SU-DHL-6 (cell line): ENCODE measurements at regions not wholly inside any gene's neighbourhood (a gene's known extent, or its start where the extent isn't known, plus 50 kb on each side); places are given as distances from the start of the nearest gene placed in this dataset.
"Not testable (repeated sequence)": the region's sequence is repeated elsewhere in the genome, so short reads cannot be mapped to it uniquely, and the experiment has no call there.

Experiments
- H2AFZ ChIP-seq: fragments of 200-600 bp; sonication (generic); 2 replicates; pipeline ENCODE4 v1.6.1; 2014; ENCODE audit warnings: low read depth, mild to moderate bottlenecking, moderate library complexity, mixed read lengths, antibody characterized with exemption, low read length; ENCODE audit not compliant: severe bottlenecking
- H3F3A ChIP-seq: fragments of 200-600 bp; shearing (Covaris generic); 2 replicates; pipeline ENCODE4 v1.6.0; 2016; ENCODE audit warnings: antibody characterized with exemption, mild to moderate bottlenecking; ENCODE audit not compliant: insufficient read depth
- H3K27ac ChIP-seq: fragments of 200-600 bp; sonication (generic); 2 replicates; pipeline ENCODE4 v1.5.1; 2016; ENCODE audit warnings: low read depth, mild to moderate bottlenecking, low read length, moderate library complexity, mixed read lengths
- H3K27me3 ChIP-seq: fragments of 200-600 bp; sonication (generic), shearing (Covaris generic); 2 replicates; pipeline ENCODE4 v1.6.0; 2014; ENCODE audit warnings: mild to moderate bottlenecking, low read length
- H3K36me3 ChIP-seq: fragments of 200-600 bp; sonication (generic); 2 replicates; pipeline ENCODE4 v1.6.1; 2014; ENCODE audit warnings: mild to moderate bottlenecking, low read length, mixed read lengths
- H3K4me2 ChIP-seq: fragments of 300-600, 200-600 bp; shearing (Covaris generic), sonication (generic); 2 replicates; pipeline ENCODE4 v1.6.0; 2014; ENCODE audit warnings: low read length, low read depth, mild to moderate bottlenecking; ENCODE audit not compliant: poor library complexity, severe bottlenecking
- H3K4me3 ChIP-seq: fragments of 200-600 bp; sonication (generic); 2 replicates; pipeline ENCODE4 v1.5.1; 2014; ENCODE audit warnings: antibody characterized with exemption, low read length, mild to moderate bottlenecking, mixed read lengths; ENCODE audit not compliant: insufficient read depth, poor library complexity, severe bottlenecking
- H3K79me2 ChIP-seq: fragments of 200-600 bp; sonication (generic); 2 replicates; pipeline ENCODE4 v1.6.1; 2014; ENCODE audit warnings: mild to moderate bottlenecking, low read length, moderate library complexity; ENCODE audit not compliant: insufficient read depth
- H3K9ac ChIP-seq: fragments of 200-600 bp; sonication (generic); 2 replicates; pipeline ENCODE4 v1.7.0; 2014; ENCODE audit warnings: mild to moderate bottlenecking, low read length
- H3K9me2 ChIP-seq: fragments of 200-600 bp; sonication (generic); replicated peaks from 2 replicates; pipeline ENCODE4 v1.6.1; 2014; ENCODE audit warnings: low read length; ENCODE audit not compliant: insufficient read depth
- H3K9me3 ChIP-seq: fragments of 200-600 bp; sonication (generic); 2 replicates; pipeline ENCODE4 v1.6.1; 2014; ENCODE audit warnings: low read length, mixed read lengths; ENCODE audit not compliant: insufficient read depth
- H4K20me1 ChIP-seq: fragments of 200-600 bp; sonication (generic); 2 replicates; pipeline ENCODE4 v1.6.1; 2014; ENCODE audit warnings: low read depth, mild to moderate bottlenecking, antibody characterized with exemption, low read length, moderate library complexity, mixed read lengths
- EZH2phosphoT487 ChIP-seq: fragments of 200-600 bp; sonication (generic), shearing (Covaris generic); conservative IDR thresholded peaks from 2 replicates; pipeline ENCODE4 v1.6.1; 2018; ENCODE audit warnings: mild to moderate bottlenecking, antibody characterized with exemption, low read length, moderate library complexity, mixed read lengths
- TF ChIP-seq, protein P1 (sequence below): fragments of 200-600 bp; sonication (generic); IDR thresholded peaks from one replicate; pipeline ENCODE4 v1.5.1; 2017; ENCODE audit warnings: antibody characterized with exemption, mild to moderate bottlenecking, low read length, moderate library complexity; ENCODE audit not compliant: insufficient read depth, poor library complexity, severe bottlenecking

GRCh38 chr6:121559611-121560269 lies 124.3 kb downstream of the GJA1 start:
- Histone ChIP-seq H3K36me3 (no peaks in the 10 kb centered on the region), H3K4me3 (no peak overlapping the region), H3K27me3 (no peaks in the 10 kb centered on the region), H3K27ac (no peak overlapping the region), H3K79me2 (no peaks in the 10 kb centered on the region), H3K4me2 (no peak overlapping the region), H2AFZ (no peak overlapping the region), H4K20me1 (no peaks in the 10 kb centered on the region), H3F3A (no peaks in the 10 kb centered on the region), H3K9ac (no peak overlapping the region), H3K9me3 (no peaks in the 10 kb centered on the region), H3K9me2 (no peaks in the 10 kb centered on the region)
- TF ChIP-seq EZH2phosphoT487: no peak
- TF ChIP-seq, protein P1, sequence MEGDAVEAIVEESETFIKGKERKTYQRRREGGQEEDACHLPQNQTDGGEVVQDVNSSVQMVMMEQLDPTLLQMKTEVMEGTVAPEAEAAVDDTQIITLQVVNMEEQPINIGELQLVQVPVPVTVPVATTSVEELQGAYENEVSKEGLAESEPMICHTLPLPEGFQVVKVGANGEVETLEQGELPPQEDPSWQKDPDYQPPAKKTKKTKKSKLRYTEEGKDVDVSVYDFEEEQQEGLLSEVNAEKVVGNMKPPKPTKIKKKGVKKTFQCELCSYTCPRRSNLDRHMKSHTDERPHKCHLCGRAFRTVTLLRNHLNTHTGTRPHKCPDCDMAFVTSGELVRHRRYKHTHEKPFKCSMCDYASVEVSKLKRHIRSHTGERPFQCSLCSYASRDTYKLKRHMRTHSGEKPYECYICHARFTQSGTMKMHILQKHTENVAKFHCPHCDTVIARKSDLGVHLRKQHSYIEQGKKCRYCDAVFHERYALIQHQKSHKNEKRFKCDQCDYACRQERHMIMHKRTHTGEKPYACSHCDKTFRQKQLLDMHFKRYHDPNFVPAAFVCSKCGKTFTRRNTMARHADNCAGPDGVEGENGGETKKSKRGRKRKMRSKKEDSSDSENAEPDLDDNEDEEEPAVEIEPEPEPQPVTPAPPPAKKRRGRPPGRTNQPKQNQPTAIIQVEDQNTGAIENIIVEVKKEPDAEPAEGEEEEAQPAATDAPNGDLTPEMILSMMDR: no peak

DNA sequence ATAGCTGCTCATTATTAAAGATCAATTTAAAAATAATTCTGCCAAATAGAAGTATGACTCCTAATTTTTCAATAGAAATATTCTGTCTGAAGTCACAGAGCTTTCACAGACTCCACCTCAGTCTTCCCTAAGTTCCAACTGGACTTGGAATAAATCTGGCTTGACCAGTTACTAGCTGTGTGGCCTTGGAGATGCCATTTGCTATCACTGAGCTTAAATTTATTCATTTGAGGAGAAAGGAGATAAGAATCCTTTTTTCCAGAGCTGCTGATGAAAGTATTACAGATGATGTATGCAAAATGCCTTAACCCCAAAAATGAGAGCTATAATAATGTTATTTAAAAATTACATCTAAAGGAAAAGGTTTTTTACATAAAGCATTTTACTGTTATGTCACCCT lies 125.0 kb downstream of the GJA1 start:
- no peak overlapping the region for H3K4me3 ChIP-seq
- TF ChIP-seq, protein P1: no peak
- TF ChIP-seq EZH2phosphoT487: no peak
- H2AFZ ChIP-seq: no peak overlapping the region
- H4K20me1 ChIP-seq: no peaks in the 10 kb centered on the region
- H3F3A ChIP-seq: no peaks in the 10 kb centered on the region
- H3K9me2 ChIP-seq: no peaks in the 10 kb centered on the region
- no peak overlapping the region for H3K27ac ChIP-seq
- H3K79me2 ChIP-seq: no peaks in the 10 kb centered on the region
- no peaks in the 10 kb centered on the region for H3K9me3 ChIP-seq
- no peaks in the 10 kb centered on the region for H3K36me3 ChIP-seq
- no peaks in the 10 kb centered on the region for H3K27me3 ChIP-seq
- no peak overlapping the region for H3K4me2 ChIP-seq
- H3K9ac ChIP-seq: no peak overlapping the region

- H4K20me1 ChIP-seq: no peaks in the 10 kb centered on the region
- H3K9me2 ChIP-seq: no peaks in the 10 kb centered on the region
- H3K27me3 ChIP-seq: no peaks in the 10 kb centered on the region
- H2AFZ ChIP-seq: no peak overlapping the region
- no peak overlapping the region for H3K4me2 ChIP-seq
- H3K9me3 ChIP-seq: no peaks in the 10 kb centered on the region
- no peak overlapping the region for H3K4me3 ChIP-seq
- no peak for TF ChIP-seq EZH2phosphoT487
- TF ChIP-seq, protein P1: no peak
- H3K27ac ChIP-seq: no peak overlapping the region
- H3K36me3 ChIP-seq: no peaks in the 10 kb centered on the region
- H3K79me2 ChIP-seq: no peaks in the 10 kb centered on the region
- no peak overlapping the region for H3K9ac ChIP-seq
- H3F3A ChIP-seq: no peaks in the 10 kb centered on the region
Measured at GRCh38 chr6:121563286-121563685, 127.8 kb downstream of the GJA1 start.

GRCh38 chr6:121564529-121564928 lies 129.1 kb downstream of the GJA1 start:
- not testable (repeated sequence) for H4K20me1 ChIP-seq, H3K79me2 ChIP-seq, H3F3A ChIP-seq, H3K9me3 ChIP-seq, H3K27ac ChIP-seq, H3K4me2 ChIP-seq, H3K9ac ChIP-seq, H3K27me3 ChIP-seq, H3K36me3 ChIP-seq, H2AFZ ChIP-seq, H3K4me3 ChIP-seq, H3K9me2 ChIP-seq
